NB4 (cell line): ENCODE measurements at regions not wholly inside any gene's neighbourhood (a gene's known extent, or its start where the extent isn't known, plus 50 kb on each side); places are given as distances from the start of the nearest gene placed in this dataset.

Experiments
- DNase-seq: peaks from one replicate; pipeline ENCODE4 v3.0.0; 2010; ENCODE audit warnings: low read depth
- H3K4me3 ChIP-seq: one replicate; pipeline ENCODE4 v1.5.1; 2011; ENCODE audit warnings: mild to moderate bottlenecking, low read depth, low read length, moderate library complexity
- CTCF ChIP-seq: IDR thresholded peaks from one replicate; pipeline ENCODE4 v1.5.1; 2012; ENCODE audit warnings: low read depth, low read length
- MYC ChIP-seq: IDR thresholded peaks from 2 replicates; pipeline ENCODE4 v1.6.1; 2011; ENCODE audit warnings: low read depth, low read length
- POLR2A ChIP-seq: IDR thresholded peaks from 2 replicates; pipeline ENCODE4 v1.6.1; 2011; ENCODE audit warnings: mild to moderate bottlenecking; ENCODE audit not compliant: insufficient read length; ENCODE audit errors: extremely low read depth
- TF ChIP-seq, protein P1 (sequence below): IDR thresholded peaks from 2 replicates; pipeline ENCODE4 v1.6.1; 2011; ENCODE audit warnings: low read depth, low read length

GRCh38 chr13:110062077-110062776, 244.7 kb downstream of the COL4A1 start:
- TF ChIP-seq, protein P1, sequence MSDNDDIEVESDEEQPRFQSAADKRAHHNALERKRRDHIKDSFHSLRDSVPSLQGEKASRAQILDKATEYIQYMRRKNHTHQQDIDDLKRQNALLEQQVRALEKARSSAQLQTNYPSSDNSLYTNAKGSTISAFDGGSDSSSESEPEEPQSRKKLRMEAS = no peak
- TF ChIP-seq POLR2A (no peak), MYC (no peak), CTCF (no peak)
- H3K4me3 ChIP-seq = no peak overlapping the region
- DNase-seq = no peak

DNA sequence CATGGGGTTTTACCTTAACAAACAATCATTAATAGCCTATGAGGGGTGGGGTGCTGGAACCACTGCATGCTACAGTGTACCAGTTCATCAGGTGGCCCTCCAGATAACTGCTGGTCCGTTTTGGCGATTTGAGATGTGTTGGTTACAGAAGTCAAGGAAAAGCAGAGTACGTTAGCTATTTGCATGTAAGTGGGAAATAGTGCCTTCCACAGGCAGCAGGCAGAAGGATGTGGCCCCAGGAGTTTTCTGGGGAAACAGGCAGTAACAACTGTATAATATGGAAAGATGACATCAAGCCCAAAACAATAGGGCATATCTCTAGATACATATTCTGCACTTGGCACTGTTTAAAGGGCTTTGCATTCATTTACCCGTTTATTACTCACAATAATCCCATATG, 245.7 kb downstream of the COL4A1 start:
- H3K4me3 ChIP-seq = no peak overlapping the region
- TF ChIP-seq CTCF (no peak), MYC (no peak), POLR2A (no peak)
- TF ChIP-seq, protein P1 = no peak
- no peak for DNase-seq

DNA sequence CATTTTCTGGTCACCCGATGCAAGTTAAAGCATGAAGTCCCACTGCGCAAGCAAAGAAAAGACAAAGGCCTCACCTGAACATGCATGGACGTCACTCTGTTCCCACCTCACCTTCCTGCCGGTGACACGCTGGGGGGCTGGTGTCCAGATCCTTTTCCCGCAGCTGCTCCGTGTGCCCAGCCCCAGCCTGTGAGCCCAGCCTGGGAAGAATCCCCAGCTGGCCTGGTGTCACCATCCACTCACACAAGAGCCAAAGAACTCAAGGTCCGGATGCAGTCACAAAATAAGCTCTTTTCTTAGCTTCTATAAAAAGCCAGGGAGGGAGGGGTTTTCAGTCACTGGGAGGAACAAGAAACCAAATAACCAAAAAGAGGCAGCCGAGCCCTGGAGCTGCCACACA, 249.9 kb downstream of the COL4A1 start:
- H3K4me3 ChIP-seq = no peak overlapping the region
- TF ChIP-seq MYC = no peak
- TF ChIP-seq POLR2A = no peak
- TF ChIP-seq, protein P1 = no peak
- TF ChIP-seq CTCF = no peak

DNA sequence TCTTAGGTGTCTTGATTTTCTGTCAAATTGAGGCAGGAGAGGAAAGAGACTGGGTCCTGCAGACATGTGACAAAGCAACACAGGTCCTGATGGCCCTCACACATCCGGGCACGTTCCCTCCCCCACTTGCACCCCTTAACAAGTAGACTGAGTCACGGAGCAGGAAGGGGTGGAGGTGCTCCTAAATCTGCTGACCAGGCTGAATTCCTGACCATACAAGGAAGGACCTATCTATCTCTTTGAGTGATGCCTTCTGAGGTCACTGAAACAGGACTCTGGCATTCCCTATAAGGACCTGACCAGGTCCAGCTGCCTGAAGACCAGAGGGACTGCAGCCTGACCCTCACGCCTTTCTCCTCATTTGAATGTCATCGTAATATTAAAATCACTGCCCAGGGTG, 250.3 kb downstream of the COL4A1 start:
- TF ChIP-seq, protein P1 = no peak
- TF ChIP-seq CTCF (no peak), POLR2A (no peak), MYC (no peak)
- DNase-seq = no peak
- no peak overlapping the region for H3K4me3 ChIP-seq

More for the DNA sequence above, 249.9 kb downstream of the COL4A1 start:
- DNase-seq = no peak

GRCh38 chr13:110055089-110055488, 251.9 kb downstream of the COL4A1 start:
- H3K4me3 ChIP-seq = no peak overlapping the region
- TF ChIP-seq CTCF (no peak), POLR2A (no peak), MYC (no peak)
- TF ChIP-seq, protein P1 = no peak
- DNase-seq = no peak
